PC-9 (cell line): ENCODE measurements at regions not wholly inside any gene's neighbourhood (a gene's known extent, or its start where the extent isn't known, plus 50 kb on each side); places are given as distances from the start of the nearest gene placed in this dataset.

Experiments used
- CTCF ChIP-seq: fragments of 200-600 bp; sonication (generic); conservative IDR thresholded peaks from 2 replicates; pipeline ENCODE4 v1.6.1; 2017; ENCODE audit warnings: mixed run types, antibody characterized with exemption, mild to moderate bottlenecking, moderate library complexity
- EZH2 ChIP-seq: fragments of 200-600 bp; sonication (generic); IDR thresholded peaks from 2 replicates; pipeline ENCODE4 v1.8.0; 2017; ENCODE audit warnings: antibody characterized with exemption, low read depth

GRCh38 chr20:20823476-20823881, 111.0 kb upstream of the RALGAPA2 start:
- TF ChIP-seq CTCF (no peak), EZH2 (no peak)
